Astrocyte (in vitro differentiated cells and primary cell): ENCODE measurements at regions not wholly inside any gene's neighbourhood (a gene's known extent, or its start where the extent isn't known, plus 50 kb on each side); places are given as distances from the start of the nearest gene placed in this dataset.

Source experiments
- DNase-seq: peaks from one replicate; pipeline ENCODE4 v3.0.0-alpha.2; 2010; ENCODE audit warnings: low read depth
- FAIRE-seq: peaks from 2 replicates; lab custom pipeline; 2011; peaks lifted over from hg19 to GRCh38; lab: Jason Lieb, UNC
- H2AFZ ChIP-seq: 2 replicates; pipeline ENCODE4 v1.6.0; 2012; ENCODE audit warnings: low read depth, low read length, inconsistent platforms
- H3K27ac ChIP-seq: 2 replicates; pipeline ENCODE4 v1.5.1; 2011; ENCODE audit warnings: low read depth, low read length, inconsistent platforms
- H3K27me3 ChIP-seq: 2 replicates; pipeline ENCODE4 v1.6.0; 2011; ENCODE audit warnings: low read length, inconsistent platforms; ENCODE audit not compliant: insufficient read depth
- H3K36me3 ChIP-seq: 2 replicates; pipeline ENCODE4 v1.5.1; 2011; ENCODE audit warnings: low read length, inconsistent platforms; ENCODE audit not compliant: insufficient read depth
- H3K4me1 ChIP-seq: 2 replicates; pipeline ENCODE4 v1.5.1; 2011; ENCODE audit warnings: low read length, inconsistent platforms; ENCODE audit not compliant: insufficient read depth
- H3K4me2 ChIP-seq: 2 replicates; pipeline ENCODE4 v1.6.0; 2012; ENCODE audit warnings: low read length, inconsistent platforms
- H3K4me3 ChIP-seq: 2 replicates; pipeline ENCODE4 v1.5.1; 2011; ENCODE audit warnings: low read depth, mild to moderate bottlenecking, low read length, inconsistent platforms; ENCODE audit not compliant: insufficient read depth
- H3K79me2 ChIP-seq: 2 replicates; pipeline ENCODE4 v1.6.0; 2012; ENCODE audit warnings: mild to moderate bottlenecking, low read length, inconsistent platforms; ENCODE audit not compliant: insufficient read depth
- H3K9ac ChIP-seq: 2 replicates; pipeline ENCODE4 v1.6.0; 2012; ENCODE audit warnings: mild to moderate bottlenecking, low read length, inconsistent platforms
- H3K9me3 ChIP-seq: 2 replicates; pipeline ENCODE4 v1.5.1; 2012; ENCODE audit warnings: low read depth, mild to moderate bottlenecking, low read length, inconsistent platforms; ENCODE audit not compliant: insufficient read depth
- H4K20me1 ChIP-seq: 2 replicates; pipeline ENCODE4 v1.6.0; 2012; ENCODE audit warnings: low read length, inconsistent platforms; ENCODE audit not compliant: insufficient read depth
- H3K27ac Mint-ChIP-seq: one replicate; pipeline ENCODE4 v1.8.0; 2021; ENCODE audit warnings: mild to moderate bottlenecking, mixed read lengths; ENCODE audit not compliant: unreplicated experiment
- H3K27me3 Mint-ChIP-seq: one replicate; pipeline ENCODE4 v1.8.0; 2021; ENCODE audit warnings: low read depth, mixed read lengths; ENCODE audit not compliant: unreplicated experiment
- H3K36me3 Mint-ChIP-seq: one replicate; pipeline ENCODE4 v1.8.0; 2021; ENCODE audit warnings: low read depth, mixed read lengths; ENCODE audit not compliant: unreplicated experiment
- H3K4me1 Mint-ChIP-seq: one replicate; pipeline ENCODE4 v1.8.0; 2021; ENCODE audit warnings: low read depth, mixed read lengths; ENCODE audit not compliant: unreplicated experiment
- H3K4me3 Mint-ChIP-seq: one replicate; pipeline ENCODE4 v1.8.0; 2021; ENCODE audit warnings: mild to moderate bottlenecking, moderate library complexity, mixed read lengths; ENCODE audit not compliant: unreplicated experiment
- H3K9me3 Mint-ChIP-seq: one replicate; pipeline ENCODE4 v1.8.0; 2021; ENCODE audit warnings: mild to moderate bottlenecking, mixed read lengths; ENCODE audit not compliant: unreplicated experiment
- CTCF ChIP-seq: IDR thresholded peaks from 2 replicates; pipeline ENCODE4 v1.5.1; 2011; ENCODE audit warnings: low read depth, mild to moderate bottlenecking, inconsistent platforms, low read length, moderate library complexity; ENCODE audit not compliant: insufficient read depth
- EZH2 ChIP-seq: IDR thresholded peaks from 2 replicates; pipeline ENCODE4 v1.6.1; 2012; ENCODE audit warnings: mild to moderate bottlenecking, low read length, inconsistent platforms; ENCODE audit not compliant: insufficient read depth

GRCh38 chr6:225907-226306 is 66.4 kb upstream of the DUSP22 start:
- Mint-ChIP-seq H3K4me1 (peaks cover 16% of the 10 kb centered on the region), H3K27me3 (peaks cover 6% of the 10 kb centered on the region), H3K9me3 (no peaks in the 10 kb centered on the region), H3K4me3 (no peak overlapping the region), H3K27ac (no peak overlapping the region), H3K36me3 (no peaks in the 10 kb centered on the region)
- Histone ChIP-seq H3K4me1 (peaks cover 9% of the 10 kb centered on the region), H4K20me1 (no peaks in the 10 kb centered on the region), H3K9me3 (no peaks in the 10 kb centered on the region), H3K4me3 (no peak overlapping the region), H3K27me3 (no peaks in the 10 kb centered on the region), H3K79me2 (no peaks in the 10 kb centered on the region), H2AFZ (no peak overlapping the region), H3K9ac (no peak overlapping the region), H3K36me3 (no peaks in the 10 kb centered on the region), H3K27ac (no peak overlapping the region), H3K4me2 (no peak overlapping the region)
- TF ChIP-seq CTCF (no peak), EZH2 (no peak)
- FAIRE-seq, result no peak
- DNase-seq, result no peak

GRCh38 chr6:226516-227073 is 65.7 kb upstream of the DUSP22 start:
- no peak for TF ChIP-seq CTCF
- no peak for TF ChIP-seq EZH2
- Histone ChIP-seq H3K27ac (no peak overlapping the region), H3K9ac (no peak overlapping the region), H3K36me3 (no peaks in the 10 kb centered on the region), H3K27me3 (no peaks in the 10 kb centered on the region), H3K4me1 (peaks cover 6% of the 10 kb centered on the region), H4K20me1 (no peaks in the 10 kb centered on the region), H2AFZ (no peak overlapping the region), H3K79me2 (no peaks in the 10 kb centered on the region), H3K4me3 (no peak overlapping the region), H3K4me2 (no peak overlapping the region), H3K9me3 (no peaks in the 10 kb centered on the region)
- peaks cover 6% of the 10 kb centered on the region for H3K27me3 Mint-ChIP-seq
- H3K9me3 Mint-ChIP-seq, result no peaks in the 10 kb centered on the region
- H3K4me3 Mint-ChIP-seq, result no peak overlapping the region
- DNase-seq, result no peak
- H3K27ac Mint-ChIP-seq, result no peak overlapping the region
- H3K4me1 Mint-ChIP-seq, result peaks cover 10% of the 10 kb centered on the region
- no peak for FAIRE-seq
- no peaks in the 10 kb centered on the region for H3K36me3 Mint-ChIP-seq

- Histone ChIP-seq H3K4me1 (no peaks in the 10 kb centered on the region), H3K4me2 (no peak overlapping the region), H4K20me1 (no peaks in the 10 kb centered on the region), H3K4me3 (no peak overlapping the region), H3K9ac (no peak overlapping the region), H3K79me2 (no peaks in the 10 kb centered on the region), H3K27me3 (no peaks in the 10 kb centered on the region), H3K27ac (no peak overlapping the region), H2AFZ (no peak overlapping the region), H3K9me3 (no peaks in the 10 kb centered on the region), H3K36me3 (no peaks in the 10 kb centered on the region)
- Mint-ChIP-seq H3K27ac (no peak overlapping the region), H3K9me3 (no peaks in the 10 kb centered on the region), H3K4me1 (peaks cover 8% of the 10 kb centered on the region), H3K36me3 (no peaks in the 10 kb centered on the region), H3K27me3 (peaks cover 6% of the 10 kb centered on the region), H3K4me3 (no peak overlapping the region)
- DNase-seq (no peak), FAIRE-seq (no peak)
- TF ChIP-seq EZH2 (no peak), CTCF (no peak)
These were observed 65.1 kb upstream of the DUSP22 start for GRCh38 chr6:227074-227782.
